Testis (tissue), 2 donors: ENCODE measurements at regions not wholly inside any gene's neighbourhood (a gene's known extent, or its start where the extent isn't known, plus 50 kb on each side); places are given as distances from the start of the nearest gene placed in this dataset.

ENCODE experiments used
- DNase-seq: peaks from one replicate; pipeline ENCODE4 v3.0.0-alpha.2; 2019
- H3K27ac ChIP-seq, 2 donors: fragments of 200-600 bp; sonication (generic); one replicate each; pipeline ENCODE4 v1.5.1; 2019
- H3K27me3 ChIP-seq: fragments of 200-600 bp; sonication (generic); one replicate; pipeline ENCODE4 v1.5.1; 2019
- H3K36me3 ChIP-seq: fragments of 200-600 bp; sonication (generic); one replicate; pipeline ENCODE4 v1.5.1; 2017; ENCODE audit warnings: low read depth; ENCODE audit errors: missing control alignments
- H3K4me1 ChIP-seq: fragments of 200-600 bp; sonication (generic); one replicate; pipeline ENCODE4 v1.5.1; 2019
- H3K4me3 ChIP-seq, 2 donors: fragments of 200-600 bp; sonication (generic); one replicate each; pipeline ENCODE4 v1.5.1; 2017 to 2019
- H3K9me3 ChIP-seq: fragments of 200-600 bp; sonication (generic); one replicate; pipeline ENCODE4 v1.5.1; 2017
- POLR2A ChIP-seq: fragments of 450-650 bp; IDR thresholded peaks from one replicate; pipeline ENCODE4 v1.6.1; 2017; ENCODE audit warnings: antibody characterized with exemption, mild to moderate bottlenecking, moderate library complexity
- WGBS, 2 donors: methylation state at CpG; one replicate each; pipeline ENCODE4 v1.1.5; 2018; 5-methylcytosine and 5-hydroxymethylcytosine counted together
- intact Hi-C: fragments of 100-400 bp; cut with DNase I; formaldehyde crosslinking; loops from one replicate; pipeline ENCODE4 v1.15.1; 2023; ENCODE audit warnings: low total_unique reads
- TF ChIP-seq, protein P1 (sequence below), 3 experiments: fragments of 450-650 bp in 2 of 3; fragments of 200-600 bp in 1 of 3; sonication (generic) in 1 of 3; IDR thresholded peaks; one replicate each; pipeline ENCODE4 v1.5.1; 2016 to 2019; ENCODE audit warnings: antibody characterized with exemption in 3 of 3, mild to moderate bottlenecking in 2 of 3, moderate library complexity in 1 of 3

DNA sequence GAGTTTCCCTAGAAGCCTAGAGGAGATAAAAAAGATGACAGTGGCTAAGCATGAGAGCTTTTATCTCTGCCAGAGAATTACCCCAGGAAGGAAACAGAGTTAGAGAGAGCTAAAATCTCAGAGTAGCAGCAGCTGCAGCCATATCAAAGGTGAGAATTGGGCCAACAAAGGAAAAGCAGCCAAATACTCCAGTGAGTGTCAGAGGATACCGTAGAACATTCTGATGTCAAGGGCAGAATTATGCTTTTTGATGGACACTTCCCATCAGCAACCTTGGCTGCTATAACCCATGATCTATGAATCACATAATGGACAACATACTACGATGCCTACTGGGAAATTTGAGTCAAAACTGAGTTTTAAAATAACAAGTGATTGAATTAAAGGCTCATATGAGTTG is 405.8 kb upstream of the CPEB2 start:
- H3K4me1 ChIP-seq: no peaks in the 10 kb centered on the region
- 74 to 81% methylated on average over 2 of the region's 2 CpGs for WGBS, 2 donors
- H3K27ac ChIP-seq: no peak overlapping the region
- intact Hi-C loops: no loop called here
- no peak overlapping the region for H3K4me3 ChIP-seq
- DNase-seq: no peak
- TF ChIP-seq, protein P1, sequence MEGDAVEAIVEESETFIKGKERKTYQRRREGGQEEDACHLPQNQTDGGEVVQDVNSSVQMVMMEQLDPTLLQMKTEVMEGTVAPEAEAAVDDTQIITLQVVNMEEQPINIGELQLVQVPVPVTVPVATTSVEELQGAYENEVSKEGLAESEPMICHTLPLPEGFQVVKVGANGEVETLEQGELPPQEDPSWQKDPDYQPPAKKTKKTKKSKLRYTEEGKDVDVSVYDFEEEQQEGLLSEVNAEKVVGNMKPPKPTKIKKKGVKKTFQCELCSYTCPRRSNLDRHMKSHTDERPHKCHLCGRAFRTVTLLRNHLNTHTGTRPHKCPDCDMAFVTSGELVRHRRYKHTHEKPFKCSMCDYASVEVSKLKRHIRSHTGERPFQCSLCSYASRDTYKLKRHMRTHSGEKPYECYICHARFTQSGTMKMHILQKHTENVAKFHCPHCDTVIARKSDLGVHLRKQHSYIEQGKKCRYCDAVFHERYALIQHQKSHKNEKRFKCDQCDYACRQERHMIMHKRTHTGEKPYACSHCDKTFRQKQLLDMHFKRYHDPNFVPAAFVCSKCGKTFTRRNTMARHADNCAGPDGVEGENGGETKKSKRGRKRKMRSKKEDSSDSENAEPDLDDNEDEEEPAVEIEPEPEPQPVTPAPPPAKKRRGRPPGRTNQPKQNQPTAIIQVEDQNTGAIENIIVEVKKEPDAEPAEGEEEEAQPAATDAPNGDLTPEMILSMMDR (IDR thresholded peaks at IDR 0.05): no peak
- TF ChIP-seq POLR2A: no peak
- H3K36me3 ChIP-seq: no peaks in the 10 kb centered on the region
- H3K9me3 ChIP-seq: no peaks in the 10 kb centered on the region
- no peaks in the 10 kb centered on the region for H3K27me3 ChIP-seq

DNA sequence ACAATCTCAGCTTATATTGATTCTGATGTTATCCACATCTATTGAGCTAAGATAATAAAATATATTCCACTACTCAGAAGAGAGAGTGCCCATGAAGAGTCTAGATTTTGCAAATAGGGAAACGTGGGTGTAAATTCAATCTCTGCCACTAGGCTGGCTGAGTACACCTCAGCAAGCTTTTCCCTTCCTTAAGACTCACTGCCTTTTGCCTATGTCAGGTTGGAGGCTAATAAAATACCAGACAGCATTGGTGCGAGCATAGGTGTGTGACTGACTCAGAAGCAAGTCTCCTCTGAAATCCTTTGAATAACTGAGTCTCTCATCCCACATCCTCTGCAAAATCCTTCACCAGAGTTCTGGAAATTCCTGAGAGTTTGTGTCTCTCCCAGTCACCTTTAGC is 405.4 kb upstream of the CPEB2 start:
- Histone ChIP-seq H3K36me3 (no peaks in the 10 kb centered on the region), H3K27me3 (no peaks in the 10 kb centered on the region), H3K4me1 (no peaks in the 10 kb centered on the region), H3K4me3 (no peak overlapping the region), H3K27ac (no peak overlapping the region), H3K9me3 (no peaks in the 10 kb centered on the region)
- DNase-seq: no peak
- TF ChIP-seq, protein P1 (IDR thresholded peaks at IDR 0.05): no peak
- no peak for TF ChIP-seq POLR2A
- intact Hi-C loops: no loop called here
- 58 to 65% methylated on average over 2 of the region's 2 CpGs for WGBS, 2 donors

DNA sequence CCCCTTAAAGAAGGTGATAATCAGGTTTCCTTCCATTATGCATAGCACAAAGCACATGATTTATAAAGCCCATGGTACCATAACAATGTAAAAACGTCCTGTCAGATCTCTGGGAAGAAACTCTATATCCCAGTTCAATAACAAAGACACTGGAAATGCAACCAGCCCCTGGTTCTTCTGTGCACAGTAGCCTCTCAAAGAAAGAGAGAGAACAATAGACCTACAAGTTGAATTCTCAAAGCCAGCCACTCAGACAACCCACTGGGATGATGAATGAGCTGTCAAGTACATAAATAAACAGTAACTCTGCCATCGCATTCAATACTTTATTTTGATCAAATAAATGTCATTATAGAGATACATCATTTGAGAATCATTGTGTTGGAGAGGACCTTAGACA is 400.1 kb upstream of the CPEB2 start:
- Histone ChIP-seq H3K27ac (no peak overlapping the region), H3K9me3 (no peaks in the 10 kb centered on the region), H3K36me3 (no peaks in the 10 kb centered on the region), H3K4me1 (no peaks in the 10 kb centered on the region), H3K27me3 (no peaks in the 10 kb centered on the region), H3K4me3 (no peak overlapping the region)
- WGBS, 2 donors: 60 to 68% methylated on average over 2 of the region's 2 CpGs
- no peak for DNase-seq
- no peak for TF ChIP-seq POLR2A
- TF ChIP-seq, protein P1 (IDR thresholded peaks at IDR 0.05): no peak
- intact Hi-C loops: no loop called here

DNA sequence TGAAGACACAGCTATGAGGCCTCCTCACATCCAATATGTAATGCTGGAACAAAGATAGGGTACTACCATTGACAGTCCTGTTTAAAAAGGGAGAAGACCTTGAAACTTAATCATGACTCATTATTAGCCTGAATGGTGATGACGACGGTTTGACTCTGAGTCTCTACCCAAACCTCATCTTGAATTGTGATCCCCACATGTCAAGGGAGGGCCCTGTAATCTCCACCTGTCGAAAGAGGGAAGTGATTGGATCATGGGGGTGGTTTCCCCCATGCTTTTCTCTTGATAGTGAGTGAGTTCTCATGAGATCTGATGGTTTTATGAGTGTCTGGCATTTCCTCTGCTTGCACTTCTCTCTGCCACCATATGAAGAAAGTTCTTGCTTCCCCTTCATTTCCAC is 395.3 kb upstream of the CPEB2 start:
- Histone ChIP-seq H3K27me3 (no peaks in the 10 kb centered on the region), H3K9me3 (no peaks in the 10 kb centered on the region), H3K4me3 (no peak overlapping the region), H3K27ac (no peak overlapping the region), H3K4me1 (no peaks in the 10 kb centered on the region), H3K36me3 (no peaks in the 10 kb centered on the region)
- 56 to 62% methylated on average over 3 of the region's 3 CpGs for WGBS, 2 donors
- intact Hi-C loops: no loop called here
- TF ChIP-seq, protein P1 (IDR thresholded peaks at IDR 0.05): no peak
- no peak for TF ChIP-seq POLR2A
- no peak for DNase-seq

DNA sequence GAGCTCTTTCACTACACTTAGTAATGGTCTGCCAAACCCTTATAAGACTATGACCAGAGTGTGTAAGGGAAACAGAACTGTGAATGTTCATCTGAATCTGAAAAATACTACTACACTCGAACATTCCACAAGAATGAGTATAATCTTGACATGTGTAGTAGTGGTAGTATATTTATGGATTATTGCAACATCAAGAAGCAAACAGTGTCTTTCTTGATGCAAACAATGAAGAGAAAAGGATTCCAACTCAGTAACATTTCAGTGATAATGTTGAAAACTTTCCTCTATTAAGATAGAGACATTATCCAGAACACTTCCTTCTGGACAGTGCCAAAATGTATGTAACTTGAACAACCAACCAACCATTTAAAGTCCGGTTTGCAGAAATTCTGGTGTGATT is 394.7 kb upstream of the CPEB2 start:
- no peak for DNase-seq
- Histone ChIP-seq H3K27me3 (no peaks in the 10 kb centered on the region), H3K27ac (no peak overlapping the region), H3K9me3 (no peaks in the 10 kb centered on the region), H3K4me1 (no peaks in the 10 kb centered on the region), H3K36me3 (no peaks in the 10 kb centered on the region), H3K4me3 (no peak overlapping the region)
- intact Hi-C loops: no loop called here
- TF ChIP-seq, protein P1 (IDR thresholded peaks at IDR 0.05): no peak
- TF ChIP-seq POLR2A: no peak
- 48 to 64% methylated on average over 2 of the region's 2 CpGs for WGBS, 2 donors
